ENCODE measurements at regions not wholly inside any gene's neighbourhood (a gene's known extent, or its start where the extent isn't known, plus 50 kb on each side); places are given as distances from the start of the nearest gene placed in this dataset.

DNA sequence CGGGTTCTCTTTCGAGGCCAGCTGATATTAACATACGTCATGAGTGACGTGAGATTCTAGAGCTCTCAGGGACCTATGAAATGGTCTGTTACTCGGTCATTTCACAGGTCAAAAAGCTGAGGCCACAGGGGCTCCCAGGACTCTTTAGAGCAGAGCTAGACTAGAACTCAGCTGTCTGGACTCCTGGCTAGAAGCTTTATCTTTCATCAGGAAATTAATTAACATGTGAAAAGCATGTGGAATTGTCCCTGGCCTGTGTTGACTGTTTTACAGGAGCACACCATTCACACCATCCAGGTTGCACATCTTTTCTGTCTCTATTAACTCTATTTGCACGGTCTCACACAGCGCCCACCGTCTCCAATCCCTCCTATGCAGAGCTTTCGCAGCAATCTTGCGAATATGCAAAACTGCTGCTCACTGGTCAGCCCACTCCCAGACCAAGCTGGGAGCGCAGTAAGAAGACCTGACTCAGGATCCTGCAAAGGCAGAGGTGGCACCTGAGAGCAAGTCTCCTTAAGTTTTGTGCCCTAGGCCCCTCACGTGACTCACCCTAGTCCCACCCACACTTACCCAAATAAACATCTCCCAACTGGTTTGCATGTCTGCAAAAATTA, 522.5 kb downstream of the CD83 start:
- peak overlapping the region; percentile 96 for H3K27ac Mint-ChIP-seq
- H3K9me3 Mint-ChIP-seq, result no peaks in the 10 kb centered on the region
- no peaks in the 10 kb centered on the region for H3K36me3 Mint-ChIP-seq
- H3K4me3 Mint-ChIP-seq, result peak overlapping the region; percentile 47
- peaks cover 73% of the 10 kb centered on the region for H3K4me1 Mint-ChIP-seq
- POLR2A ChIA-PET, result no interaction called here
- no peaks in the 10 kb centered on the region for H3K27me3 Mint-ChIP-seq (ENCODE audit: low read depth)
- CTCF ChIA-PET, result interaction anchor here (0.8 to 2.1 kb wide), 6 partner anchors 25 to 635 kb away, joined by 3 to 6 read pairs (median 3); no protein-coding TSS in a partner anchor
- DNase-seq (ENCODE audit: low spot score), result peak; percentile 31
- ATAC-seq, result peak; percentile 80
- TF ChIP-seq PRDM15 (CRISPR knock-in tag; IDR thresholded peaks at IDR 0.05), result no peak
- TF ChIP-seq IRF2 (CRISPR knock-in tag; IDR thresholded peaks at IDR 0.05; ENCODE audit: borderline replicate concordance, low read depth), result no peak
- TF ChIP-seq, protein P1, sequence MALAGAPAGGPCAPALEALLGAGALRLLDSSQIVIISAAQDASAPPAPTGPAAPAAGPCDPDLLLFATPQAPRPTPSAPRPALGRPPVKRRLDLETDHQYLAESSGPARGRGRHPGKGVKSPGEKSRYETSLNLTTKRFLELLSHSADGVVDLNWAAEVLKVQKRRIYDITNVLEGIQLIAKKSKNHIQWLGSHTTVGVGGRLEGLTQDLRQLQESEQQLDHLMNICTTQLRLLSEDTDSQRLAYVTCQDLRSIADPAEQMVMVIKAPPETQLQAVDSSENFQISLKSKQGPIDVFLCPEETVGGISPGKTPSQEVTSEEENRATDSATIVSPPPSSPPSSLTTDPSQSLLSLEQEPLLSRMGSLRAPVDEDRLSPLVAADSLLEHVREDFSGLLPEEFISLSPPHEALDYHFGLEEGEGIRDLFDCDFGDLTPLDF (CRISPR knock-in tag; IDR thresholded peaks at IDR 0.05), result no peak
- TF ChIP-seq NFYB (CRISPR knock-in tag; conservative IDR thresholded peaks at IDR 0.05; ENCODE audit: low read depth), result no peak
- TF ChIP-seq ETV6 (CRISPR knock-in tag; IDR thresholded peaks at IDR 0.05), result 0 out of 2 replicates have a peak, but pooled peaks have one; percentile 33
- TF ChIP-seq ZNF671 (CRISPR knock-in tag; IDR thresholded peaks at IDR 0.05), result no peak
- TF ChIP-seq ARID4B (CRISPR knock-in tag; IDR thresholded peaks at IDR 0.05; ENCODE audit: borderline replicate concordance), result no peak
- no peak for TF ChIP-seq ZNF263 (CRISPR knock-in tag; IDR thresholded peaks at IDR 0.05; ENCODE audit: low read depth)
- TF ChIP-seq ZNF396 (CRISPR knock-in tag; IDR thresholded peaks at IDR 0.05; ENCODE audit: borderline replicate concordance), result no peak
- TF ChIP-seq, protein P2, sequence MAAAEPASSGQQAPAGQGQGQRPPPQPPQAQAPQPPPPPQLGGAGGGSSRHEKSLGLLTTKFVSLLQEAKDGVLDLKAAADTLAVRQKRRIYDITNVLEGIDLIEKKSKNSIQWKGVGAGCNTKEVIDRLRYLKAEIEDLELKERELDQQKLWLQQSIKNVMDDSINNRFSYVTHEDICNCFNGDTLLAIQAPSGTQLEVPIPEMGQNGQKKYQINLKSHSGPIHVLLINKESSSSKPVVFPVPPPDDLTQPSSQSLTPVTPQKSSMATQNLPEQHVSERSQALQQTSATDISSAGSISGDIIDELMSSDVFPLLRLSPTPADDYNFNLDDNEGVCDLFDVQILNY (CRISPR knock-in tag; IDR thresholded peaks at IDR 0.05), result no peak
- peak; percentile 91 for TF ChIP-seq USF2 (CRISPR knock-in tag; IDR thresholded peaks at IDR 0.05)
- peak; percentile 27; the same call in 1 of the 2 replicates for TF ChIP-seq SP1 (CRISPR knock-in tag; conservative IDR thresholded peaks at IDR 0.05)
- TF ChIP-seq, protein P3, sequence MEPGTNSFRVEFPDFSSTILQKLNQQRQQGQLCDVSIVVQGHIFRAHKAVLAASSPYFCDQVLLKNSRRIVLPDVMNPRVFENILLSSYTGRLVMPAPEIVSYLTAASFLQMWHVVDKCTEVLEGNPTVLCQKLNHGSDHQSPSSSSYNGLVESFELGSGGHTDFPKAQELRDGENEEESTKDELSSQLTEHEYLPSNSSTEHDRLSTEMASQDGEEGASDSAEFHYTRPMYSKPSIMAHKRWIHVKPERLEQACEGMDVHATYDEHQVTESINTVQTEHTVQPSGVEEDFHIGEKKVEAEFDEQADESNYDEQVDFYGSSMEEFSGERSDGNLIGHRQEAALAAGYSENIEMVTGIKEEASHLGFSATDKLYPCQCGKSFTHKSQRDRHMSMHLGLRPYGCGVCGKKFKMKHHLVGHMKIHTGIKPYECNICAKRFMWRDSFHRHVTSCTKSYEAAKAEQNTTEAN (CRISPR knock-in tag; IDR thresholded peaks at IDR 0.05), result 0 out of 2 replicates have a peak, but pooled peaks have one; percentile 28
- no peak for TF ChIP-seq OVOL2 (CRISPR knock-in tag; IDR thresholded peaks at IDR 0.05; ENCODE audit: borderline replicate concordance)
- TF ChIP-seq ZBTB21 (CRISPR knock-in tag; IDR thresholded peaks at IDR 0.05; ENCODE audit: borderline replicate concordance), result no peak
- no peak for TF ChIP-seq ATF1 (CRISPR knock-in tag; IDR thresholded peaks at IDR 0.05)
- no peak for TF ChIP-seq ZNF532 (CRISPR knock-in tag; IDR thresholded peaks at IDR 0.05; ENCODE audit: borderline replicate concordance)
- TF ChIP-seq, protein P4, sequence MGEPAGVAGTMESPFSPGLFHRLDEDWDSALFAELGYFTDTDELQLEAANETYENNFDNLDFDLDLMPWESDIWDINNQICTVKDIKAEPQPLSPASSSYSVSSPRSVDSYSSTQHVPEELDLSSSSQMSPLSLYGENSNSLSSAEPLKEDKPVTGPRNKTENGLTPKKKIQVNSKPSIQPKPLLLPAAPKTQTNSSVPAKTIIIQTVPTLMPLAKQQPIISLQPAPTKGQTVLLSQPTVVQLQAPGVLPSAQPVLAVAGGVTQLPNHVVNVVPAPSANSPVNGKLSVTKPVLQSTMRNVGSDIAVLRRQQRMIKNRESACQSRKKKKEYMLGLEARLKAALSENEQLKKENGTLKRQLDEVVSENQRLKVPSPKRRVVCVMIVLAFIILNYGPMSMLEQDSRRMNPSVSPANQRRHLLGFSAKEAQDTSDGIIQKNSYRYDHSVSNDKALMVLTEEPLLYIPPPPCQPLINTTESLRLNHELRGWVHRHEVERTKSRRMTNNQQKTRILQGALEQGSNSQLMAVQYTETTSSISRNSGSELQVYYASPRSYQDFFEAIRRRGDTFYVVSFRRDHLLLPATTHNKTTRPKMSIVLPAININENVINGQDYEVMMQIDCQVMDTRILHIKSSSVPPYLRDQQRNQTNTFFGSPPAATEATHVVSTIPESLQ (CRISPR knock-in tag; IDR thresholded peaks at IDR 0.05), result no peak
